ENCODE measurements at regions not wholly inside any gene's neighbourhood (a gene's known extent, or its start where the extent isn't known, plus 50 kb on each side); places are given as distances from the start of the nearest gene placed in this dataset.
"Not testable (repeated sequence)": the region's sequence is repeated elsewhere in the genome, so short reads cannot be mapped to it uniquely, and the experiment has no call there.

GRCh38 chr1:215018555-215018954 lies 64.0 kb upstream of the KCNK2 start:
- CTCF ChIA-PET = no interaction called here
- no peak for DNase-seq (ENCODE audit: extremely low spot score)
- no peak for TF ChIP-seq FOXA1 (IDR thresholded peaks at IDR 0.05)
- TF ChIP-seq SUZ12 (IDR thresholded peaks at IDR 0.05) = no peak
- TF ChIP-seq LEF1 (IDR thresholded peaks at IDR 0.05; ENCODE audit: borderline replicate concordance) = no peak
- TF ChIP-seq ARNT (IDR thresholded peaks at IDR 0.05) = no peak
- no peak for TF ChIP-seq PKNOX1 (IDR thresholded peaks at IDR 0.05)
- TF ChIP-seq TARDBP (IDR thresholded peaks at IDR 0.05) = no peak
- no peak for TF ChIP-seq SP1 (IDR thresholded peaks at IDR 0.05)
- TF ChIP-seq CTBP1 (IDR thresholded peaks at IDR 0.05; ENCODE audit: borderline replicate concordance) = no peak
- TF ChIP-seq NFRKB (IDR thresholded peaks at IDR 0.05) = no peak
- no peak for TF ChIP-seq L3MBTL2 (conservative IDR thresholded peaks at IDR 0.05)
- no peak for TF ChIP-seq ZNF384 (IDR thresholded peaks at IDR 0.05)
- TF ChIP-seq FOXM1 (IDR thresholded peaks at IDR 0.05; ENCODE audit: borderline replicate concordance) = no peak
- TF ChIP-seq HDGF (IDR thresholded peaks at IDR 0.05; ENCODE audit: borderline replicate concordance) = no peak
- TF ChIP-seq BHLHE40 (IDR thresholded peaks at IDR 0.05; ENCODE audit: borderline replicate concordance) = no peak
- TF ChIP-seq FOXK2 (IDR thresholded peaks at IDR 0.05) = no peak
- POLR2A ChIA-PET = no interaction called here

GRCh38 chr1:215022204-215022603 lies 60.3 kb upstream of the KCNK2 start:
- TF ChIP-seq FOXM1 (IDR thresholded peaks at IDR 0.05; ENCODE audit: borderline replicate concordance) (no peak), SP1 (IDR thresholded peaks at IDR 0.05) (no peak), HDGF (IDR thresholded peaks at IDR 0.05; ENCODE audit: borderline replicate concordance) (no peak), ARNT (IDR thresholded peaks at IDR 0.05) (no peak), BHLHE40 (IDR thresholded peaks at IDR 0.05; ENCODE audit: borderline replicate concordance) (no peak), CTBP1 (IDR thresholded peaks at IDR 0.05; ENCODE audit: borderline replicate concordance) (no peak), FOXK2 (IDR thresholded peaks at IDR 0.05) (no peak), ELF4 (IDR thresholded peaks at IDR 0.05) (no peak), PKNOX1 (IDR thresholded peaks at IDR 0.05) (no peak), LEF1 (IDR thresholded peaks at IDR 0.05; ENCODE audit: borderline replicate concordance) (no peak), L3MBTL2 (conservative IDR thresholded peaks at IDR 0.05) (no peak), NFRKB (IDR thresholded peaks at IDR 0.05) (no peak), ZNF384 (IDR thresholded peaks at IDR 0.05) (no peak), TARDBP (IDR thresholded peaks at IDR 0.05) (no peak), SUZ12 (IDR thresholded peaks at IDR 0.05) (no peak), FOXA1 (IDR thresholded peaks at IDR 0.05) (no peak)
- ChIA-PET CTCF (no interaction called here), POLR2A (no interaction called here)
- DNase-seq (ENCODE audit: extremely low spot score) = no peak

GRCh38 chr1:215022741-215023141 lies 59.8 kb upstream of the KCNK2 start:
- no peak for DNase-seq (ENCODE audit: extremely low spot score)
- TF ChIP-seq BHLHE40 (IDR thresholded peaks at IDR 0.05; ENCODE audit: borderline replicate concordance) (no peak), SP1 (IDR thresholded peaks at IDR 0.05) (no peak), HDGF (IDR thresholded peaks at IDR 0.05; ENCODE audit: borderline replicate concordance) (no peak), SUZ12 (IDR thresholded peaks at IDR 0.05) (no peak), FOXK2 (IDR thresholded peaks at IDR 0.05) (no peak), L3MBTL2 (conservative IDR thresholded peaks at IDR 0.05) (no peak)
- ChIA-PET CTCF (no interaction called here), POLR2A (no interaction called here)

GRCh38 chr1:215023155-215023832 lies 59.2 kb upstream of the KCNK2 start:
- ChIA-PET CTCF (no interaction called here), POLR2A (no interaction called here)
- DNase-seq (ENCODE audit: extremely low spot score) = no peak
- no peak for TF ChIP-seq HDGF (IDR thresholded peaks at IDR 0.05; ENCODE audit: borderline replicate concordance)
- TF ChIP-seq TARDBP (IDR thresholded peaks at IDR 0.05) = no peak
- no peak for TF ChIP-seq PKNOX1 (IDR thresholded peaks at IDR 0.05)
- no peak for TF ChIP-seq BHLHE40 (IDR thresholded peaks at IDR 0.05; ENCODE audit: borderline replicate concordance)
- no peak for TF ChIP-seq SP1 (IDR thresholded peaks at IDR 0.05)
- no peak for TF ChIP-seq FOXA1 (IDR thresholded peaks at IDR 0.05)
- TF ChIP-seq ZNF384 (IDR thresholded peaks at IDR 0.05) = no peak
- TF ChIP-seq ARNT (IDR thresholded peaks at IDR 0.05) = no peak
- no peak for TF ChIP-seq CTBP1 (IDR thresholded peaks at IDR 0.05; ENCODE audit: borderline replicate concordance)

GRCh38 chr1:215028954-215029353 lies 53.6 kb upstream of the KCNK2 start:
- no peak for TF ChIP-seq LEF1 (IDR thresholded peaks at IDR 0.05; ENCODE audit: borderline replicate concordance)
- no peak for TF ChIP-seq ARNT (IDR thresholded peaks at IDR 0.05)
- TF ChIP-seq SUZ12 (IDR thresholded peaks at IDR 0.05) = no peak
- TF ChIP-seq FOXK2 (IDR thresholded peaks at IDR 0.05) = no peak
- no peak for TF ChIP-seq FOXA1 (IDR thresholded peaks at IDR 0.05)
- TF ChIP-seq ELF4 (IDR thresholded peaks at IDR 0.05) = no peak
- no peak for TF ChIP-seq NFRKB (IDR thresholded peaks at IDR 0.05)
- TF ChIP-seq L3MBTL2 (conservative IDR thresholded peaks at IDR 0.05) = no peak
- TF ChIP-seq CTBP1 (IDR thresholded peaks at IDR 0.05; ENCODE audit: borderline replicate concordance) = no peak
- no peak for TF ChIP-seq TARDBP (IDR thresholded peaks at IDR 0.05)
- TF ChIP-seq SP1 (IDR thresholded peaks at IDR 0.05) = no peak
- no peak for TF ChIP-seq PKNOX1 (IDR thresholded peaks at IDR 0.05)
- DNase-seq (ENCODE audit: extremely low spot score) = no peak
- CTCF ChIA-PET = interaction anchor here (0.5 kb wide), 1 partner anchor 23 kb away, joined by 3 read pairs; no protein-coding TSS in a partner anchor
- POLR2A ChIA-PET = no interaction called here

GRCh38 chr1:215030581-215030980 lies 52.0 kb upstream of the KCNK2 start:
- POLR2A ChIA-PET; DNase-seq (ENCODE audit: extremely low spot score); CTCF ChIA-PET: not testable (repeated sequence)
